Liver (tissue), 8 donors: ENCODE measurements at regions not wholly inside any gene's neighbourhood (a gene's known extent, or its start where the extent isn't known, plus 50 kb on each side); places are given as distances from the start of the nearest gene placed in this dataset.

Source experiments
- DNase-seq: peaks from one replicate; pipeline ENCODE4 v3.0.0-alpha.2; 2017; ENCODE audit warnings: low spot score
- H3K27ac ChIP-seq, 2 donors: one replicate each; pipeline ENCODE4 v1.7.0; 2013; ENCODE audit warnings: inconsistent platforms in 2 of 2, low read length in 2 of 2, control low read depth in 1 of 2, low read depth in 1 of 2, mild to moderate bottlenecking in 1 of 2
- H3K27me3 ChIP-seq, 4 donors: one replicate each; pipeline versions ENCODE4 v1.6.1 to v1.7.0; 2013; ENCODE audit warnings: low read length in 3 of 4, inconsistent platforms in 1 of 4, mild to moderate bottlenecking in 1 of 4, moderate library complexity in 1 of 4; ENCODE audit not compliant: control insufficient read depth in 4 of 4, insufficient read depth in 4 of 4
- H3K36me3 ChIP-seq, 4 donors: one replicate each; pipeline versions ENCODE4 v1.6.1 to v1.7.0; 2013; ENCODE audit warnings: low read length in 3 of 4, mild to moderate bottlenecking in 3 of 4, low read depth in 1 of 4, moderate library complexity in 1 of 4; ENCODE audit not compliant: control insufficient read depth in 4 of 4, insufficient read depth in 3 of 4
- H3K4me1 ChIP-seq, 4 donors: one replicate each; pipeline versions ENCODE4 v1.6.1 to v1.7.0; 2013; ENCODE audit warnings: low read length in 3 of 4, mild to moderate bottlenecking in 3 of 4, moderate library complexity in 1 of 4; ENCODE audit not compliant: control insufficient read depth in 4 of 4, insufficient read depth in 4 of 4
- H3K4me3 ChIP-seq, 3 donors: one replicate each; pipeline versions ENCODE4 v1.6.1 to v1.7.0; 2013; ENCODE audit warnings: low read length in 3 of 3, control low read depth in 1 of 3, low read depth in 1 of 3, mild to moderate bottlenecking in 1 of 3
- H3K9ac ChIP-seq, 2 donors: one replicate each; pipeline ENCODE4 v1.7.0; 2013; ENCODE audit warnings: low read length in 2 of 2, mild to moderate bottlenecking in 2 of 2, moderate library complexity in 2 of 2, control low read depth in 1 of 2, low read depth in 1 of 2
- H3K9me3 ChIP-seq, 4 donors: one replicate each; pipeline versions ENCODE4 v1.6.1 to v1.7.0; 2013; ENCODE audit warnings: low read length in 3 of 4; ENCODE audit not compliant: control insufficient read depth in 4 of 4
- EGR1 ChIP-seq, 2 donors: IDR thresholded peaks; 2 replicates each; pipeline ENCODE4 v1.6.1; 2016 to 2018; ENCODE audit warnings: antibody characterized with exemption in 2 of 2, low read depth in 2 of 2
- FOXA1 ChIP-seq: IDR thresholded peaks from 2 replicates; pipeline ENCODE4 v1.6.1; 2016; ENCODE audit warnings: antibody characterized with exemption
- FOXA2 ChIP-seq: IDR thresholded peaks from 2 replicates; pipeline ENCODE4 v1.6.1; 2016; ENCODE audit warnings: antibody characterized with exemption
- GABPA ChIP-seq, 2 donors: IDR thresholded peaks in 1 of 2; conservative IDR thresholded peaks in 1 of 2; 2 replicates each; pipeline ENCODE4 v1.6.1; 2016; ENCODE audit warnings: antibody characterized with exemption in 2 of 2, mild to moderate bottlenecking in 1 of 2, moderate library complexity in 1 of 2
- HNF4A ChIP-seq, 2 donors: conservative IDR thresholded peaks; 2 replicates each; pipeline ENCODE4 v1.6.1; 2016; ENCODE audit warnings: antibody characterized with exemption in 2 of 2, mild to moderate bottlenecking in 2 of 2
- JUND ChIP-seq, 2 donors: IDR thresholded peaks; 2 replicates each; pipeline ENCODE4 v1.6.1; 2016; ENCODE audit warnings: antibody characterized with exemption in 2 of 2
- RAD21 ChIP-seq, 2 donors: IDR thresholded peaks; 2 replicates each; pipeline ENCODE4 v1.6.1; 2016; ENCODE audit warnings: antibody characterized with exemption in 2 of 2, mild to moderate bottlenecking in 2 of 2
- RXRA ChIP-seq, 2 donors: IDR thresholded peaks; 2 replicates each; pipeline ENCODE4 v1.6.1; 2017 to 2018; ENCODE audit warnings: antibody characterized with exemption in 2 of 2, mild to moderate bottlenecking in 1 of 2
- SP1 ChIP-seq: IDR thresholded peaks from 2 replicates; pipeline ENCODE4 v1.6.1; 2018; ENCODE audit warnings: antibody characterized with exemption, mild to moderate bottlenecking
- TAF1 ChIP-seq: conservative IDR thresholded peaks from 2 replicates; pipeline ENCODE4 v1.6.1; 2016; ENCODE audit warnings: antibody characterized with exemption, mild to moderate bottlenecking
- YY1 ChIP-seq: IDR thresholded peaks from 2 replicates; pipeline ENCODE4 v1.6.1; 2016; ENCODE audit warnings: antibody characterized with exemption, mild to moderate bottlenecking
- WGBS: extraction: QIAGEN DNeasy Blood & Tissue Kit; methylation state at CpG from one replicate; pipeline ENCODE4 v1.1.7; 2013; 5-methylcytosine and 5-hydroxymethylcytosine counted together
- TF ChIP-seq, protein P1 (sequence below): IDR thresholded peaks from 2 replicates; pipeline ENCODE4 v1.6.1; 2016; ENCODE audit warnings: antibody characterized with exemption
- TF ChIP-seq, protein P2 (sequence below): IDR thresholded peaks from 2 replicates; pipeline ENCODE4 v1.6.1; 2016; ENCODE audit warnings: antibody characterized with exemption
- TF ChIP-seq, protein P3 (sequence below): fragments of 150-350 bp; IDR thresholded peaks from 2 replicates; pipeline ENCODE4 v1.5.1; 2017; ENCODE audit warnings: improper control_type of control experiment, low read depth, low read length; ENCODE audit not compliant: missing input control
- TF ChIP-seq, protein P4 (sequence below): IDR thresholded peaks from 2 replicates; pipeline ENCODE4 v1.6.1; 2016; ENCODE audit warnings: antibody characterized with exemption
- donor health status: healthy.
- donor health status: healthy.
- donor health status: healthy.
- donor health status: healthy.
- donor health status: healthy.

DNA sequence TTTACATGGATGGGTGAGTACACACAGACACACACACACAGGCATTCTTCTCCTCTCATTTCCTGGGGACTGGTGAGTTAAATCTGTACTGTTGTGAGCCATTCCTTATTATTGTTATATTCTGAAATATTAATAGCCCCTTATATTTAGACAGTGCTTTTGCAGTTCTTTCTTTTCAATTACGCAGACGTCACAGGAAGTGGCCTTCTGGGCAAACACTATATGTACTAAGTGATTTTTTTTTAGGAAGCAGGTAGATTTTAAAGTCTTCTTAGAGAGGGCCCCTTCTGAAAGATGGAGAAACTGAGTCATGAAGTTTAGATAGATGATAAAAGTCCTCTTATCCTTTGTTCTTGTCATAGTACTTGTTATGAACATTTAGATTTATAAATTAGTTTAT is 1213.6 kb downstream of the VRK1 start:
- no peak overlapping the region for H3K27ac ChIP-seq
- H3K36me3 ChIP-seq: no peaks in the 10 kb centered on the region
- H3K9me3 ChIP-seq: no peaks in the 10 kb centered on the region
- H3K4me1 ChIP-seq: no peaks in the 10 kb centered on the region
- peaks cover 0 to 2% (median 0%) of the 10 kb centered on the region in 4 donors for H3K27me3 ChIP-seq
- 70% methylated on average over 2 of the region's 2 CpGs for WGBS
- no peak overlapping the region for H3K4me3 ChIP-seq
- no peak overlapping the region for H3K9ac ChIP-seq
- TF ChIP-seq YY1 (no peak), SP1 (no peak), FOXA1 (no peak), GABPA (IDR thresholded peaks at IDR 0.05 in 1 of 2, conservative IDR thresholded peaks at IDR 0.05 in 1 of 2) (no peak), FOXA2 (no peak), EGR1 (IDR thresholded peaks at IDR 0.05; ENCODE audit: low read depth in 2 of 2) (no peak), TAF1 (no peak), RAD21 (IDR thresholded peaks at IDR 0.05) (no peak), JUND (IDR thresholded peaks at IDR 0.05) (no peak), RXRA (IDR thresholded peaks at IDR 0.05) (no peak), HNF4A (conservative IDR thresholded peaks at IDR 0.05) (no peak)
- TF ChIP-seq, protein P1, sequence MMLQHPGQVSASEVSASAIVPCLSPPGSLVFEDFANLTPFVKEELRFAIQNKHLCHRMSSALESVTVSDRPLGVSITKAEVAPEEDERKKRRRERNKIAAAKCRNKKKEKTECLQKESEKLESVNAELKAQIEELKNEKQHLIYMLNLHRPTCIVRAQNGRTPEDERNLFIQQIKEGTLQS: no peak
- TF ChIP-seq, protein P2, sequence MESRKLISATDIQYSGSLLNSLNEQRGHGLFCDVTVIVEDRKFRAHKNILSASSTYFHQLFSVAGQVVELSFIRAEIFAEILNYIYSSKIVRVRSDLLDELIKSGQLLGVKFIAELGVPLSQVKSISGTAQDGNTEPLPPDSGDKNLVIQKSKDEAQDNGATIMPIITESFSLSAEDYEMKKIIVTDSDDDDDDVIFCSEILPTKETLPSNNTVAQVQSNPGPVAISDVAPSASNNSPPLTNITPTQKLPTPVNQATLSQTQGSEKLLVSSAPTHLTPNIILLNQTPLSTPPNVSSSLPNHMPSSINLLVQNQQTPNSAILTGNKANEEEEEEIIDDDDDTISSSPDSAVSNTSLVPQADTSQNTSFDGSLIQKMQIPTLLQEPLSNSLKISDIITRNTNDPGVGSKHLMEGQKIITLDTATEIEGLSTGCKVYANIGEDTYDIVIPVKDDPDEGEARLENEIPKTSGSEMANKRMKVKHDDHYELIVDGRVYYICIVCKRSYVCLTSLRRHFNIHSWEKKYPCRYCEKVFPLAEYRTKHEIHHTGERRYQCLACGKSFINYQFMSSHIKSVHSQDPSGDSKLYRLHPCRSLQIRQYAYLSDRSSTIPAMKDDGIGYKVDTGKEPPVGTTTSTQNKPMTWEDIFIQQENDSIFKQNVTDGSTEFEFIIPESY: no peak
- TF ChIP-seq, protein P3, sequence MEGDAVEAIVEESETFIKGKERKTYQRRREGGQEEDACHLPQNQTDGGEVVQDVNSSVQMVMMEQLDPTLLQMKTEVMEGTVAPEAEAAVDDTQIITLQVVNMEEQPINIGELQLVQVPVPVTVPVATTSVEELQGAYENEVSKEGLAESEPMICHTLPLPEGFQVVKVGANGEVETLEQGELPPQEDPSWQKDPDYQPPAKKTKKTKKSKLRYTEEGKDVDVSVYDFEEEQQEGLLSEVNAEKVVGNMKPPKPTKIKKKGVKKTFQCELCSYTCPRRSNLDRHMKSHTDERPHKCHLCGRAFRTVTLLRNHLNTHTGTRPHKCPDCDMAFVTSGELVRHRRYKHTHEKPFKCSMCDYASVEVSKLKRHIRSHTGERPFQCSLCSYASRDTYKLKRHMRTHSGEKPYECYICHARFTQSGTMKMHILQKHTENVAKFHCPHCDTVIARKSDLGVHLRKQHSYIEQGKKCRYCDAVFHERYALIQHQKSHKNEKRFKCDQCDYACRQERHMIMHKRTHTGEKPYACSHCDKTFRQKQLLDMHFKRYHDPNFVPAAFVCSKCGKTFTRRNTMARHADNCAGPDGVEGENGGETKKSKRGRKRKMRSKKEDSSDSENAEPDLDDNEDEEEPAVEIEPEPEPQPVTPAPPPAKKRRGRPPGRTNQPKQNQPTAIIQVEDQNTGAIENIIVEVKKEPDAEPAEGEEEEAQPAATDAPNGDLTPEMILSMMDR: no peak
- TF ChIP-seq, protein P4, sequence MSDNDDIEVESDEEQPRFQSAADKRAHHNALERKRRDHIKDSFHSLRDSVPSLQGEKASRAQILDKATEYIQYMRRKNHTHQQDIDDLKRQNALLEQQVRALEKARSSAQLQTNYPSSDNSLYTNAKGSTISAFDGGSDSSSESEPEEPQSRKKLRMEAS: no peak
- no peak for DNase-seq

DNA sequence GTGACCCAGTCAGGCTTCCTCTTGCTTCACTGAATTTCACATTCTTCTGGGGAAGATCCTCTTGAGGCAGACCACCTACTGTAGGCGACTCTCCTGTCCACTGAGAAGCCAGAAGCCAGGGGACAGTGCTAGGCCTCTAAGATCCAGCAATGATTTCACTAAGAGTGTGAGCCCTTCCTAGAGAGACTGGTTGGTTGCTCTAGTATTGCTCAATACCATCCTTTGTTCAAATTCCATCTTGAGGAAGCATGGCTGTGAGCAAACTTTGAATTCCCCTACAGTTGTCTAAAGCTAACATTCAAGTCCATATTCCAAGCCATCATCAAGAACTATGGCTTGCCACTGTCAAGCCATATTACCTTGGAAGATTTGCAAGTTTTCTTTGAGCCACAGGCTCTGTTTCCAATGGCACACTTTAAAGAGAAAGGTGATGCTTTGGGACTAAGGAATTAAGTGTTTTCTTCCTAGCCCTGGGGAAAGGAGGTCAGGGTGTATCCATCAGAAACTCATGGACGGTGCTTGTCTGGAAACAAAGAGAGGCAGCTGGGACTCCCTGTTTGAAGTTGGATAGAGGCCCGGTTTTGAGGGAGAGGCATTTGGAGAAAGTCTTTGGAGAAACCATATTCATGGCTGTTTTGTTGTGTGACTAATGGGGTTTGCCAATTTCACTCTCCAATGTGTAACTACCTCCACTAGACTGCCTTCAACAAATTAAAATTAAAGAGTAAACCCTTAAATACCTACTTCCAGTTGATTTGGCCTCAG is 1217.9 kb downstream of the VRK1 start:
- no peak for TF ChIP-seq EGR1 (IDR thresholded peaks at IDR 0.05; ENCODE audit: low read depth in 2 of 2)
- TF ChIP-seq, protein P3: no peak
- no peak overlapping the region for H3K9ac ChIP-seq
- H3K9me3 ChIP-seq: no peaks in the 10 kb centered on the region
- no peak for DNase-seq
- H3K4me1 ChIP-seq: no peaks in the 10 kb centered on the region
- no peak overlapping the region for H3K4me3 ChIP-seq
- H3K27ac ChIP-seq: no peak overlapping the region
- WGBS: 74% methylated on average over 3 of the region's 3 CpGs
- peaks cover 0 to 2% (median 0%) of the 10 kb centered on the region in 4 donors for H3K27me3 ChIP-seq
- no peaks in the 10 kb centered on the region for H3K36me3 ChIP-seq
